B cell (primary cell): ENCODE measurements at regions not wholly inside any gene's neighbourhood (a gene's known extent, or its start where the extent isn't known, plus 50 kb on each side); places are given as distances from the start of the nearest gene placed in this dataset.

Experiments used
- ATAC-seq: fragments of 200-7000 bp; cut with Tn5 transposase; one replicate; pipeline ENCODE4 v1.10.0; 2021; ENCODE audit warnings: low read depth, mild to moderate bottlenecking, moderate number of reproducible peaks, moderate library complexity
- CTCF ChIA-PET: fragments of 350-600 bp; sonication (Branson Sonifier 250); formaldehyde crosslinking; loops from one replicate; lab custom pipeline; 2021; ENCODE audit warnings: antibody characterized with exemption, inconsistent platforms; lab: Charles Lee
- POLR2A ChIA-PET: fragments of 350-600 bp; sonication (Branson Sonifier 250); formaldehyde crosslinking; loops from one replicate; lab custom pipeline; 2021; ENCODE audit warnings: antibody characterized with exemption; lab: Charles Lee
- DNase-seq: peaks from one replicate; pipeline ENCODE4 v3.0.0; 2013
- H2AFZ ChIP-seq: 2 replicates; pipeline ENCODE4 v1.6.1; 2012; ENCODE audit warnings: mild to moderate bottlenecking, low read depth, low read length; ENCODE audit not compliant: insufficient read depth, poor library complexity, severe bottlenecking
- H3K27ac ChIP-seq, 2 donors: 1 replicate in 1 of 2; 2 replicates in 1 of 2; pipeline ENCODE4 v1.5.1; 2012 to 2013; ENCODE audit warnings: low read length in 2 of 2, mild to moderate bottlenecking in 2 of 2, moderate library complexity in 1 of 2
- H3K27me3 ChIP-seq, 4 experiments: fragments of 200-600 bp in 1 of 4; sonication (generic) in 1 of 4; replicated peaks in 1 of 4; 1 replicate in 2 of 4; 2 replicates in 2 of 4; pipeline versions ENCODE4 v1.6.1 to v1.7.0; 2013 to 2016; ENCODE audit warnings: low read length in 3 of 4, mild to moderate bottlenecking in 2 of 4, mixed read lengths in 1 of 4, moderate library complexity in 1 of 4; ENCODE audit not compliant: insufficient read depth in 4 of 4, control insufficient read depth in 3 of 4; ENCODE audit errors: control extremely low read depth in 1 of 4
- H3K36me3 ChIP-seq, 2 experiments: replicated peaks in 1 of 2; 1 replicate in 1 of 2; 2 replicates in 1 of 2; pipeline versions ENCODE4 v1.6.1 to v1.7.1; 2013; ENCODE audit warnings: low read length in 1 of 2; ENCODE audit not compliant: insufficient read depth in 2 of 2, control insufficient read depth in 1 of 2; ENCODE audit errors: control extremely low read depth in 1 of 2, extremely low read depth in 1 of 2
- H3K4me1 ChIP-seq, 2 donors: fragments of 200-600 bp in 1 of 2; sonication (generic) in 1 of 2; 1 replicate in 1 of 2; 2 replicates in 1 of 2; pipeline versions ENCODE4 v1.5.1 to v1.6.1; 2013 to 2017; ENCODE audit warnings: low read length in 2 of 2; ENCODE audit not compliant: control insufficient read depth in 2 of 2, insufficient read depth in 2 of 2
- H3K4me2 ChIP-seq: replicated peaks from 2 replicates; pipeline ENCODE3; 2012; ENCODE audit warnings: mild to moderate bottlenecking, low read depth, low read length; ENCODE audit not compliant: poor library complexity, severe bottlenecking
- H3K4me3 ChIP-seq, 5 experiments: fragments of 200-600 bp in 1 of 5; sonication (generic) in 1 of 5; 1 replicate in 3 of 5; 2 replicates in 2 of 5; pipeline versions ENCODE4 v1.5.1 to v1.7.0; 2011 to 2016; ENCODE audit warnings: low read length in 4 of 5, mild to moderate bottlenecking in 4 of 5, low read depth in 2 of 5, control low read depth in 1 of 5, moderate library complexity in 1 of 5; ENCODE audit not compliant: insufficient read depth in 1 of 5; ENCODE audit errors: control extremely low read depth in 1 of 5, extremely low read depth in 1 of 5
- H3K79me2 ChIP-seq: fragments of 200-600 bp; sonication (generic); one replicate; pipeline ENCODE4 v1.6.0; 2016; ENCODE audit warnings: low read length; ENCODE audit not compliant: control insufficient read depth, insufficient read depth
- H3K9ac ChIP-seq: fragments of 200-600 bp; sonication (generic); 2 replicates; pipeline ENCODE4 v1.6.1; 2017; ENCODE audit warnings: mild to moderate bottlenecking, low read length, moderate library complexity
- H3K9me3 ChIP-seq, 3 donors: one replicate each; pipeline versions ENCODE4 v1.6.1 to v1.7.1; 2013; ENCODE audit warnings: low read length in 2 of 3; ENCODE audit not compliant: control insufficient read depth in 2 of 3, insufficient read depth in 1 of 3; ENCODE audit errors: control extremely low read depth in 1 of 3
- H4K20me1 ChIP-seq: 2 replicates; pipeline ENCODE4 v1.6.0; 2012; ENCODE audit warnings: mild to moderate bottlenecking, low read length; ENCODE audit not compliant: insufficient read depth, control insufficient read depth, poor library complexity, severe bottlenecking
- H3K27ac Mint-ChIP-seq: one replicate; pipeline ENCODE4 v1.8.0; 2021; ENCODE audit warnings: mixed read lengths
- H3K27me3 Mint-ChIP-seq: one replicate; pipeline ENCODE4 v1.8.0; 2021; ENCODE audit warnings: mixed read lengths
- H3K4me1 Mint-ChIP-seq: one replicate; pipeline ENCODE4 v1.8.0; 2021; ENCODE audit warnings: mixed read lengths
- H3K4me3 Mint-ChIP-seq: one replicate; pipeline ENCODE4 v1.8.0; 2021; ENCODE audit warnings: mixed read lengths
- H3K9me3 Mint-ChIP-seq: one replicate; pipeline ENCODE4 v1.8.0; 2022; ENCODE audit warnings: mixed read lengths; ENCODE audit not compliant: insufficient read depth
- CTCF ChIP-seq: fragments of 200-600 bp; IDR thresholded peaks from one replicate; pipeline ENCODE4 v1.8.0; 2022; ENCODE audit warnings: antibody characterized with exemption, mild to moderate bottlenecking
- EZH2 ChIP-seq: IDR thresholded peaks from 2 replicates; pipeline ENCODE4 v1.6.1; 2012; ENCODE audit warnings: borderline replicate concordance, low read depth, mild to moderate bottlenecking, moderate library complexity, low read length; ENCODE audit not compliant: insufficient read depth, poor library complexity, severe bottlenecking
- WGBS: methylation state at CpG from one replicate; pipeline ENCODE4 v1.1.5; 2013; ENCODE audit warnings: missing lambda C conversion rate; ENCODE audit not compliant: insufficient coverage; 5-methylcytosine and 5-hydroxymethylcytosine counted together
- intact Hi-C: fragments of 100-400 bp; cut with micrococcal nuclease; formaldehyde crosslinking; loops from one replicate; pipeline ENCODE4 v1.10.0; 2022

DNA sequence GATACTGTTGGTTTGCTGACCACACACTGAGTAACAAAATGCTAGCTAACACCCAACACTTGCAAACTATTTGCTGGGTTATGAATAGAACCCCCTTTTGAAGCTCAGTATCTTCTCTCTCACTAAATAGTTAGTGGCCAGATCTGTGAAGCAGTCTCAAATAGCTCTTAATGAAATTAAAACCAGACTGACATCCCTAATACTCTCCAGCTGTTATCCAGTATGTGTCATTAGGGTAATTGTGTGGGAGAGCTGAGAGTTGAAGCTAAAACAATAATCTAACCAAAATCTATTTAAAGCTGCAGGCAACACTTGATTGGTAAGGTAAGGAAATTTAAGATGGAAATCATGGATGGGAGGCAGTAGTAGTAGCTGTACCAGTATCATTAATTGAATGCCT is 110.4 kb upstream of the RORA start:
- no peak for TF ChIP-seq CTCF
- TF ChIP-seq EZH2, result no peak
- Histone ChIP-seq H3K27ac (no peak overlapping the region), H3K27me3 (no peaks in the 10 kb centered on the region), H4K20me1 (no peaks in the 10 kb centered on the region), H3K9ac (no peak overlapping the region), H3K4me1 (no peaks in the 10 kb centered on the region), H3K4me3 (no peak overlapping the region), H3K36me3 (no peaks in the 10 kb centered on the region), H3K4me2 (no peak overlapping the region), H3K9me3 (peaks cover 0 to 4% (median 0%) of the 10 kb centered on the region in 3 donors), H3K79me2 (no peaks in the 10 kb centered on the region), H2AFZ (no peak overlapping the region)
- DNase-seq, result no peak
- ATAC-seq, result no peak
- ChIA-PET CTCF (no interaction called here), POLR2A (no interaction called here)
- Mint-ChIP-seq H3K27me3 (peaks cover 6% of the 10 kb centered on the region), H3K4me3 (no peak overlapping the region), H3K27ac (no peak overlapping the region), H3K4me1 (no peaks in the 10 kb centered on the region), H3K9me3 (peaks cover 2% of the 10 kb centered on the region)
- intact Hi-C loops, result no loop called here

DNA sequence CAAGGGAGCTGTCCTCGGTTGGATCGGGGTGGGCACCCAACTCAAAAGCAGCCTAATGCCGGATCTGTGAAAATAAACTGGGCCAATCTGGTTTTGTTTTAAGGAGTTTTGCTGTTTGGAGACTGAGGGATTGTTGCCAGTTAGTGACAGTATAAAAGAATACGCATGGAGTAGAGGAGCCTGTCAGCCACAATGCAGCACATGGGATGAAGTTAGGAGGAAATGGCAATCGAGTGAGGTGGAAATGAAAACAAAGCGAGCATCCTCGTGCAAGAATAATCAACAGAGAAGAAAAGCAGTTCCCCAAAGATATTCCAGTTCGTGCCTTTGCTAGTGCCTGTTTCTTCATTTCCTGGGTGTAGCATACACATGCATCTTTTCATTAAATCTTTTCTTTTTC is 108.4 kb upstream of the RORA start:
- CTCF ChIA-PET, result no interaction called here
- H3K27me3 ChIP-seq, result no peaks in the 10 kb centered on the region
- H3K27ac Mint-ChIP-seq, result no peak overlapping the region
- H3K4me3 ChIP-seq, result no peak overlapping the region
- no peak overlapping the region for H3K4me3 Mint-ChIP-seq
- H3K79me2 ChIP-seq, result no peaks in the 10 kb centered on the region
- no peaks in the 10 kb centered on the region for H4K20me1 ChIP-seq
- H3K9me3 Mint-ChIP-seq, result peaks cover 3% of the 10 kb centered on the region
- DNase-seq (no peak), ATAC-seq (no peak)
- H3K9ac ChIP-seq, result no peak overlapping the region
- peaks cover 0 to 8% (median 0%) of the 10 kb centered on the region in 3 donors for H3K9me3 ChIP-seq
- no peaks in the 10 kb centered on the region for H3K36me3 ChIP-seq
- no peaks in the 10 kb centered on the region for H3K4me1 Mint-ChIP-seq
- WGBS, result 91% methylated on average over 8 of the region's 8 CpGs
- no peak overlapping the region for H2AFZ ChIP-seq
- peaks cover 3% of the 10 kb centered on the region for H3K27me3 Mint-ChIP-seq
- no peaks in the 10 kb centered on the region for H3K4me1 ChIP-seq
- intact Hi-C loops, result no loop called here
- no peak overlapping the region for H3K27ac ChIP-seq
- no peak overlapping the region for H3K4me2 ChIP-seq
- POLR2A ChIA-PET, result no interaction called here
- no peak for TF ChIP-seq CTCF
- TF ChIP-seq EZH2, result no peak
